Inflammatory macrophage treated with lipopolysaccharide for 4 hours (primary cell): ENCODE measurements at regions not wholly inside any gene's neighbourhood (a gene's known extent, or its start where the extent isn't known, plus 50 kb on each side); places are given as distances from the start of the nearest gene placed in this dataset.
A peak's percentile ranks its signal among the peaks of the same experiment; 100 is the strongest.

Experiments
- DNase-seq: peaks from one replicate; pipeline ENCODE4 v3.0.0-alpha.2; 2020

DNA sequence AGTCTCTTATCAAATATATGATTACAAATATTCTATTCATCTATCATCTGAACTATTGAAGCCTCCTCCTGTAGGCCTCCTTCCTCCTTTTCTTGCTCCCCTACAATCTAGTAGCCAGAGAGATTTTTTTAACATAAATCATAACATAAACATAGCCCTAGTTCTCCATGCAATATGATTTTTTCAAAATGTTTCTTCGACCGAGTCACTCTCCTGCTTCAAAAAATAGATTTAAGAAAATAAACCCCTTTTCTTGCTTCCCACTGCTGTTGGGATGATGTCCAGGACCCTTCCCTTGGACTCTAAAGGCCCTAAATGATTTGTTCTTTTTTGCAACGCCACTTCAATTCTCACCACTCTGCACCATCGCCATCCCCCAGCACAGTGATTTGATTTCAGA, 319.7 kb upstream of the TSHZ3 start:
- no peak for DNase-seq

DNA sequence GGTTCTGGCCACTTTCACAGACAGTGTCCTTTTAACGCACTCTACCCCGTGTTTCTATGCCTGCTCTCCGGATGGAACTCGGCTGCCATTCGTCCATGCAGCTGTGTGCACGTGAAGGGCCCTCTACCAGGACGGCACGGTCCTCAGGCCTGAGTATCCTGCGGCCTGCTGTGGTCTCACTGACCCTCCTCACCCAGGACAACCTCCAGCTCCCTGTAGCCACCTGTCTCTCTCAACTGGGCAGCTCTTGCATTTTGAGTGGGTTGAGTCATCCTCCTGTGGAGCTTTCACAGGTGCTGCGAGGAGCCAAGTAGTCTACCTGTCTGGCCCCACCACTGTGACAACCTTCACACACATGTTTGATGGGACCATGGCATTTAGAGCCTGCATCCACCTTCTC, 321.7 kb upstream of the TSHZ3 start:
- DNase-seq: no peak

DNA sequence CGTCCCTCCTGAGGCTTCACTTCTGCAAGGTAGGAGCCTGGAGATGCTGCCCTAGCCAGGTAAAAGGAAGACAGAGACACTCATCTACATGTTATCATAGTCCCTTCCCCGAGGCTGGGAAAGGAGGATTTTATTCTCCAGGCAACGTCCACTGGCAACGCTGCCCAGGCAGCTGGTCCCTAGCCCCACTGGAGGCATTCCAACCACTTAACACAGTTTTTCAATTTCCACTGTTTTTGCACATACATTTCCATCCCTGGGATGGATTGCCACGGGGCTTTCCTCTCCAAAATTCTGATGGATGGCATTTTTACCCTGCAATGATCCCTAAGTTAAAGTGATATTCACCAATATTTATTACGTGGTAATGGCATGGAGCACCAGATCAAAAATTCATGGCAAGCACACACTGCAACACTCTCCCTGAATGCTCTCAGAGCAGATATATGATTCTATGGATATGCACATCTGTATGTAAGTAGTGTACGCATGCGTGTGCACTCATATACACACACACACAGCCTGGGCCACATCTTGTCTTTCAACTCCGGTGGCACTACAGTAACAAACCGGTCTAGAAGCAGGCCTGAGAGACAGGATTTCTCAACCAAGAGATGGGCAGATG, 322.3 kb upstream of the TSHZ3 start:
- no peak for DNase-seq

DNA sequence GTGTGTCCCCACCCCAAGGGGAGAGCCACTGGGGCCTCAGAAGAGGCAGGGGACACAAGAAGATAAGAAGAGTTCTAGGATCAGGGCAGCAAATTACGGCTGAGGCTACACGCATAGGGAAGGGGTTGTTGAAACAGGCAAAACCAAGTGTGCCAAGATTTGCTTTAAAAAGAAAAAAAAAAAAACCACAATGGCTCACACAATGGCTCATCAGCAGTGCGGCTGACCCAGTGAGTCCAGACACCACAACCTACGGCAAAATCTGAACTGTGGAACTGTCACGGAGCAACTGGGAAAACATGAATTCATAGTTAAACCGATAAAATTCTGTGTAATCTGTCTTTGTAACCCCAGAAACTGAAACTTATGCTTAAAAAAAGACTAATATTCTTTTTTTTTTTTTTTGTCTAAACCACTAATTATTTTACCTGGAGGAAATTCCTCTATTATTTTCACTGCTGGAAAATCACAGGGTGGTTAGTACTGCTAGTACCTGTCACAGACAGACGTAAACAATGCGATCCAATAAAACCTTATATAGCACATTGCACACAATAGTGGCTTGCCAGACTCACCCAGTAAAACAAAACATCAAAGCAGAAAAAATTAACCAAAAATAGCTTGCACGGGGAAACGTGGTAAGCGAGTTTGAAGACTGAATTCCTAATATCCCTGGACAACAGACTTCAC, 325.4 kb upstream of the TSHZ3 start:
- no peak for DNase-seq

DNA sequence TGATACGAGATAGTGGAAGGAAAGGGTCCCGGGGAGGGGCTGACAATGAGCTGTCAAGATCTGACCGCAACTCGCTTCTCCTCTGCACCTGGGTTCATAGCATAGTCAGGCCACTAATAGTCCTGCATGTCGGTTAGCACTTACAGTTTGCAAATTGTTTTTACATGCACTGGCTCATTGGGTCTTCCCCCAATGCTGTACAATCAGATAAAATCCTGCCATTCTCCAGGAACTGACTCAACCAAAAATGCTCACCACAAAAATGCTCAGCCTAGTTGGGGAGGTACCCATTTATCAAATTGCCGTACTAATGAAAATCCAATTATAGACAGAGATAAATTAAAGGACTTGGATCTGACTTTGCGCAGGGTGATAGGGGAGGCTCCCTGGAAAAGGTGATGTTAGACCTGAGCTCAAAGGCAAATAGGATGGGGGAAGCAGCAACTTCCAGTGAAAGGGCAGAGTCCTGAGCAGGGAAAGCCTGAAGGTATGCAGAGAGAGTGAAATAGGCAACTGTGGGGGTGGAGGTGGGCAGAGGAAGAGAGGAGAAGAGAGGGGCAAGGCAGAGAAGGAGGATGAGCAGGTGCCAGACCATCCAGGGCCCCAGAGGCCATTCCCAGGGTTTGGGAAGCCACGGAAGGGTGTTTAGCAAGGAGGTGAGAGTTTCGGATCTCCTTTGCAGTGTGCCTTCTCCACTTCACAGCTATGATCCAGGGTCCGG, 326.1 kb upstream of the TSHZ3 start:
- no peak for DNase-seq

DNA sequence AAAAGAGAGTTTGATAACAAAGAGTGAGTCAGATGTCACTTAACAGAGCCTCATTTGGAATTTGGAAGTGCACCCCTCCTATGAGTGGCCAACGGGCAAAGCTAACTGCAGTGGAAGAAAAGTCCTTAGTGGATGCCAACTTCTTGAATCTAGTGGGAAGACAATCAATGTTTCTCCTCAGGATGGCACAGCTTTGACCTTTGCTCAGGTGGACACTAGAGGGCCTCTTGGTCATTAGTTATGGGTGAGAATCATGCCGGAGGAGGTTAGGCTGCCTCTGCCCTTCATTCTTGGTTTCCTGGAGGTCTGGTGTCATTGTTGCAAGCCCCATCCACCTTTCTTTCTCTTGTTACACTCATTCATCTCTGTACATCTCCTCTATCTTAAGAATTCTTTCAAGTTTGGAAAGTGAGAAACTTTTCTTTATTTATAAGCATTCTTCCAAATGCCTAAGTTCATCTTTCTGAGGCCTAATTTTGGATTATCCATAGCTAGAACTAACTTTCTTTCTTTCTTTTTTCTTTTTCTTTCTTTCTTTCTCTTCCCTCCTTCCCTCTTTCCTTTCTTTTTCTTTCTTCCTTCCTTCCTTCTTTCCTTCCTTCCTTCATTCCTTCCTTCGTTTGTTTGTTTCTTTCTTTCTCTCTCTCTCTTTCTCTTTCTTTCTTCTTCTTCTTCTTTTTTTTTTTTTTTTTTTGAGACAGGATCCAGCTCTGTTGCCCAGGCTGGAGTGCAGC, 327.2 kb upstream of the TSHZ3 start:
- peak; percentile 4 for DNase-seq

DNA sequence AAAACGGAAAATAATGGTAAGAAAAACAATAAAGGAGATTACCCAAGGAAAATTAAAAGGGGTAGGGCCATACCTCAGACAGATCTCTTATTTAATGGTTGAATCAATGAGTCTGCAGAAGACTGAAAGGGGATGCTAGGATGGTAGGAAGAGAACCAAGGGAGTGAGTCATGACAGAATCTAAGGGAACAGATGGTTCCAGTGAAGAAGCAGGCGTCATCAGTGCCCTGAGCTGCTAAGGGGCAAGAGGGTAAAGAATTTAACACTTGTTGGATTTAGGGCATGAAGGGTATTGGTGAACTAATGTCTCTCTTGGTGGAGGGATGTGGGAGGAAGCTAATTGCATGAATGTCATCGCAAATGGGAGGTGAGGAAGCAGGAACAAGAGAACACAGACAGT, 329.2 kb upstream of the TSHZ3 start:
- DNase-seq: no peak

DNA sequence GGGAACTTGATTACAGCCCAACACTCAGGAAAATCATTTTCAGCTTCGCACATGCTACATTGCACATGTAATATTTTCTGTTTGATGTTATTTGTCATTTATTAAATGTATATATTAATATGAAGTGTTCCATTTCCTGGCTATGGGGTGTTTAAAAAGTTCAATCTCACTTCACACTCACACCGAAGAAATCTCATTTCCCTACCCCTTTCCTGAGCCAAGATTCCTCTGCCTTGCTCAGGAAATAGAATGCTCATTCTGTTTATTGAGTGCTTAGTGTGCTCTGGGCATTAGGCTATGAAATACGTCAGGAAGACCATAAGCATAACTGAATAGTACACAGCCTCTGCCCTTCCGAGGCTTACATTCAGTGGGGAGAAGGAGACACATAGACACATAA, 331.9 kb upstream of the TSHZ3 start:
- no peak for DNase-seq

DNA sequence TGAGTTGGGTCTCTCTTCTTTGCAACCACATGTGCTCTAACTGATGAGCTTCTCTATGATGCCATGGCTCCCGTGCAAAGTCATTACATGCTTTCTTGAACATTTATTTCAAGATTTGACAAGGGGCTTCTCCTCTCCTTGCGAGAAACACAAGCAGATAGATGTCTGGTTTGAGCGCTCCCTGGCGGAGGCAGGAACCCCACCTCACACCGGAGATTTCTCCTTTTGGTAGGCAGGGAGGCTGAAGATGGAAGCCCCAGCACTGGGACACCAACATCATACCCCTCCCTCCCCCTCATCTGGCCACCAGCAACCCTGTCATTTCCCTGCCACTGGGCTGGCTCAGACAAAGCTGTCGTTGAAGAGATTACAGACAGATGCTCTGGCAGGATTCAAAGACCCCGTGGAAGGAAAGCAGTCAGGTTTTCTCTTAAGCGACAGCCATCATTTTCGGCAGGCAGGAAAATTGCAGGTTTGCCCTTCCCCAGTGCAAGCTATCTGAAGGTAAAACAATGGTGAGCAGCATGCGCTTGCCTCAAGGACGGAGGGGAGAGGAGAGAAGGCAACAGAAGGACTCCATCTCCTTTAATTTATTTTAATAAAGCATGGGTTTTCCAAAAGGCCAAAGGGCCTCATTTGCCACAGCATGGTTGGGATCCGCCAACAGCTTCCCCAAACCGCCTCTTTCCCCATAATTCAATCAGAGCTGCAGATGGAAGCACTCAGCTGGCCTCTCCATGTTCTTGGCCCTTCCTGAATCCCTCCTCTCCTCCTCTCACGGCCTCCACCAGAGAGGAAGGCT, 344.1 kb upstream of the TSHZ3 start:
- DNase-seq: no peak

DNA sequence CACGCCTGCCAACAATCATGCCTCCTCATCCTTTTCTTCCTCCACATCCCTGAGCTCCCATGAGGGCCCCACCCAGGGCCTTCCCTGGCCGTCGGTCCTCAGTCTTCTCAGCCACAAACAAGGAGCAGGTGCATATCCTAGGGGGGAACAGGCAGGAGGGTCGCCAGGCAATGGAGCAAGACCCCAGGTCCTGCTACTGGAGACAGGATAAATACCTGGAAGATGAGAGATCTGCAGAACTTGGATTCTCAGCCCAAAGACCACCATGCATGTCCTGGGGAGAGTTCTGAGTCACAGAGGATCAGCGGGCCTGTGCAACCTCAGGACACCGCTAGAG, 344.7 kb upstream of the TSHZ3 start:
- DNase-seq: no peak

DNA sequence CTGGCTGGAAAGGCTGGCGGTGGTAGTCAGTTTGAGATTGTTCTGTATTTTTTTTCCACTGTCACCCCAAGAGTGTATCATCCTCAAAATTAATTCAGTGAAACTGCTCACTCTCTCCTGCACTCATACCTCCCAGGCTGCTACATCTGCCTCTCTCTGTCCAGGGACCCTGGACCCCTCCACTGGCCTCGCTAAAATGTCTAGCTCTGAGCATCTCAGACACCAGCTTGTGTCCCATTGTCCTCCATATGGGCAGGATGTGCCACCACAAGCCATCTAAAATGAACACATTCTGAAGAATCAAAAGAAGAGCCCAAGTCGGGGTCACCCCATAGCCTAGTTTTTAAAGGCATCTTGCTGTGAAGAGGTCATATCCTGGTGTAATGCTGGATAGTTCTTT, 345.5 kb upstream of the TSHZ3 start:
- no peak for DNase-seq

DNA sequence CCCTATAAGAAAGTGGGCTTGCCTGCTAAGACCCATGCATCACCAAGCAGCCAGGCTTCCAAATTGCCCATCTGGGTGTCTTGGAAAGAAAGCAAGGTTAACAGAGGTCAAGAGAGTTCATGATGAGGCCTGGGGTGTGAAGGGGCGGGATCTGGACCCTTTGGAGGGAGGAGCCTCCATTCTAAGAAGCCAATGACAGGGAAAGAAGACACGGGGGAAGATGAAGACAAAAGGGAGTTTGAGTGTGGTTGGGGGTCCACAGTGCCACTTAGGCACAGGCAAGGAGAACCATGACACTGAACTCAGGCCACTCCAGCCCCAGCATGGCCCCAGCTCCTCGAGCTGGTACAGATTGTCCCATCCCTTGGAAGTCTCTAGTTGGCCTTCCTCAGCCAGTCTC, 350.2 kb upstream of the TSHZ3 start:
- DNase-seq: no peak

DNA sequence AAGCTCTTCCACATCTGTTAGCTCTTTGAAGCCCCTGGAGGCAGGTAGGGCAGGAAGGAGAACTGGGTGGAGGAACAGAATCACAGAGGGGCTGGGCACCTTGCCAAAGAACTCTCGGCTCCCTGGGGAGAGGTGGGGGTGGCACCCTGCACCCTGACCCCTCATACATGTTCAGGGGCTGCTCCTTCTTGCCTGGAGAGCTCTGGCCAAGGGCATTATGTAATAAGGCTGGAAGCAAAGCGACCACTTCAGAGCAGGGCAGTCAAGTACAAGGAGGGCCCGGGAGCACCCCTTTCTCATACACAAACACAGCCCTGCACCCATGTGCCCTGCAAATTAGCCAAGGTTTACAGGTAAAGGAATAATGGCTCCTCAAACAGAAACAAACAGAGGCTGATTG, 351.9 kb upstream of the TSHZ3 start:
- no peak for DNase-seq

DNA sequence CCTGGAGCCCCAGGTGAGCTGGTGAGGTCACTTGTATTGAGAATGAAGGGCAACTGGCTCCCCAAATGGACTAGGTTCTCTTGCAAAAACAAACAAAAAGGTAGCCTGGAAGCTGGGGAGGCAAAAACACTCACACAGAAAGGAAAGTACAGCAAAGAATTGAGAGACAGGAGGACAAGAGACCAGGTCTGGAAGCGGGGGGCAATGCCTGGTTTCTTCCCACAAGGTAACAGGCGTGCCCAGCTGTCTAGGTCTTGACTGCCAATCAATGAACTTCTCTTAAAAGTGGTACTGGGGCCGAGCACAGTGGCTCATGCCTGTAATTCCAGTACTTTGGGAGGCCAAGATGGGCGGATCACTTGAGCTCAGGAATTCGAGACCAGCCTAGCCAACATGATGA, 356.4 kb upstream of the TSHZ3 start:
- DNase-seq: no peak

DNA sequence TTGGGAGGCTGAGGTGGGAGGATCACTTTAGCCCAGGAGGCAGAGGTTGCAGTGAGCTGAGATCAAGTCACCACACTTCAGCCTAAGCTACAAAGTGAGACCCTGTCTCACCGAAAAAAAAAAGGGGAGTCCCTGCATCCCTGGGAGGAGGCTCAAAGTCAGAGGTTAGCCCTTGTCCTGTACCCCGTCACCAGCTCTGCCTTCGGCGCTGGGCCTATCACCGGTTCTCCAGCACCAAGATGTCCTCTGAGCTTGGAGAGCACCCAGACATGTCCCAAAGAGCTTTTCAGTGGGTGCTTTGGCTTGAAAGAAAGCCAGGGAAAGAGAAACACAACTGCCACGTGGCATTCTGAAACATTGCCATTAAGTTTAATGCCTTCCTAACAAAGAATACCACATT, 356.9 kb upstream of the TSHZ3 start:
- DNase-seq: no peak

DNA sequence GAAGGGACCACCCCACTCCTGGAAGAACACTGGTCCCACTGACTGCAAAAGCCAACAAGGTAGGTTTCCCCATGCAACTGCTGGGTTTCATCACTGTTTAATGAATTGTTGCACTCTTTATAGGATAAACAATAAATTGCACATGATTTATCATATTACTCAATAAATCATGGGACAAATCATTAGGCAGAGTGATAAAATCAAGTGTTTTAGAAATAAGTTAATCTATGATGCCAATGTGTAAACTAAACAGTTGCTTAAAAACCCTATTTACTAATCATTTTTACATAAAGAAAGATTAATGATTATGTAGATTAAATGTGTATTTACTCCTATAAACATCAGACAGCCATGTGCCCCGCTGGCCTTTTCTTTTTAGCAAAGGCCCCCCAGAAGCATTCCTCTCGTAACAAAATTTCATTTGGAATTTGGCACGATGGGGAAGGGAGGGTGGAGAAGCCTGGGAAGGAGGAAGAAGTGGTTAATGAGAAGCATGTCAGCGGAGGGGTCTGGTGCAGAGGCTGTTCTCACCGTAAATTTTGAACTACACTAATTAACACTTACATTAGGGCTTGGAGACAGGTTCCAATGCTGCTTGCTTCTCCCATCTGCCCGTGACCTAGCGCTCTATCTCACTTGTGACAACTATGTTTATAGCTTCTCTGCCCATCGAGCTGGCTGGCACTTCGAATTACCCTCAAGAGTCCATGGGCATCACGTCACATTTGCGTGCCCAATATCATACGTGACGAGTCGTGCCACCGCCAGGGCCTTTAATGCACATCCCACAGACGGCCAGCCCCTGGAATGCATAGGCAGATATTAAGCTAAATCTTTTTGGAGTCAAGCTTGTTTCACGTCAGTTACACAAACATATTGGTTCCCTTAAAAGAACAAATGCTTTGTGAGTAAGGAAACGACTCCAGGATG, 357.7 kb upstream of the TSHZ3 start:
- DNase-seq: no peak

DNA sequence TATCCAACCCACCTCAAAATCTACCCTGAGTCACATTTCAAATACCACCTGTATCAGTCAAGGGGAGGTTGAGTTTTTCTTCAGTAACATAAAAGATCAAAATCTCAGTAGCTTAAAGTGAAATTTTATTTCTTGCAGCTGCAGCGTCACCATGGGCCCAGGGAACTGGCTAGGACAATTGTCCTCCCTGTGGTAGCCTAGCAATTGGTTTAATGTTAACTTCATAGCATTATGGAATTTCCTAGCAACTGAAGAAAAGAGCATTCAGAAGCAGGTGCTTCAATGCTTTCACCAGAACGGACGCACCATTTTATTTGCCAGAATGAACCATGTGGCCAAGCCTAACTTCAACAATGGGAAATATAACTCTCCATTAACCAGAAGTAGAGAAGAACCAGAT, 359.3 kb upstream of the TSHZ3 start:
- no peak for DNase-seq

DNA sequence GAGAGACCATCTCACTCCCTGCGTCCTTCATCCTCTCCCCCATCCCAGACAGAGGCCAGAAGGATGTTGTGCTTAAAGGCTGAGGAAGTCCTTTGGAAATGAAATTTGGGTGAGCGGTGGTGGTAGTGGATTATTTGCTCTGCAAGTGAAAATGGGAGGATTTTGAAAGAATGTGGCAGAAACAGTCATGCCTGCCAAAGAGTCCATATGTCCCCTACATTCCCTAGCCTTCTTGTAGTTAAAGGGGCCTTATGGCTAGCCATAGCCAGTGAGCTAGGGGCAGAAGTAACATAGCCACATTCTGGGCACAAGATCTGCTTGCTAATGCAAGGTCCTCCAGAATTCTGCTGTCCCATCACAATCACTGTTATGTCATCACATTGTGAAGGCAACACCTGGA, 360.2 kb upstream of the TSHZ3 start:
- no peak for DNase-seq

DNA sequence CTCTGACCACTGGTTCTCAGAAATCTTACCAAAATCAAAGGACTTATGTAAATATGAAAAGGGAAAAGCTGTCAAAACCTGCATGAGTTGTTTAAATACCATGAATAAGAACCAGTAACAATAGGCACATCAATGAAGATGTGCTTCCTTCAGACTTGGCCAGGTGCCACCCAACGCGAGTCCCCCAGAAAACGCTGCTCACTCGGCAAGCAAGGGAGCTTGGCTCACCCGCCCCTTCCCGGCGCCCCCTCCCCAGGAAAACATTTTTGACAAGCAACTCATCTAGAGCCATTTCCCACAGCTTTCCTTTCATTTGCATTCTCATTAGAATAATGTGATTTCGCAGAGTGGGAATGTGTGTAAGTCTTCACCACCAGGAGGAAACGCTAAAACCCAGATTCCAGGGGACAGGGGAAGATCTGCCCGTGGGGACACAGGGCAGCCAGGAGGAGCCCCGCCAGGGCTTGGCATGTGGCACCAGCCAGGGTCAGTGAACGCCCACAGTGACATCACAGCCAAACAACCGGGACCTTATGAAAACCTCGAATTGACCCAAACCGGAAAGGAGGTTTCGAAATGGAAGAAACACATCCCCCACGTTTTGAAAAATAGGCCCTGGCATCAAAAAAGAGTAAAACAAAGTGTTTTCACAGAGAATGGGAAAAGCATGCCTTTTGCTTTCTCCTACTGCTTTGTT, 366.2 kb upstream of the TSHZ3 start:
- no peak for DNase-seq

DNA sequence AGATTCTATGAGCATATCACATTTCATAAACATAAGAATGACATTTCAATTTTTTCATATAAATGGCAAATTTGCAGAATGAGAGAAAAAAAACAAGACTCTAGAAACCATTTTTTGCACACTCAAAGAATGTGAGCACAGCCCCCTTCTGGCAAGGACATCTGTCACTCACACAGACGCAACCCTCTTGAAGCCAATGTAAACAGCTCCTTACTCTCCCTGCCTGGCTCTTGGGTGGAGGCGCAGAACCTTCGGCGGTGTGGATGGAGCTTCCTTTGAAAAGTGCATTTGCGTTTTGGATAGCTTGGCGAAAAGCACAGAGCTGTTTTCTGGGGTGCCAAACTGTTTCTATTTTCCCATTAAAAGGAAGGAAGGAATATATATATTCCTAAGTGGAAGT, 367.6 kb upstream of the TSHZ3 start:
- no peak for DNase-seq

DNA sequence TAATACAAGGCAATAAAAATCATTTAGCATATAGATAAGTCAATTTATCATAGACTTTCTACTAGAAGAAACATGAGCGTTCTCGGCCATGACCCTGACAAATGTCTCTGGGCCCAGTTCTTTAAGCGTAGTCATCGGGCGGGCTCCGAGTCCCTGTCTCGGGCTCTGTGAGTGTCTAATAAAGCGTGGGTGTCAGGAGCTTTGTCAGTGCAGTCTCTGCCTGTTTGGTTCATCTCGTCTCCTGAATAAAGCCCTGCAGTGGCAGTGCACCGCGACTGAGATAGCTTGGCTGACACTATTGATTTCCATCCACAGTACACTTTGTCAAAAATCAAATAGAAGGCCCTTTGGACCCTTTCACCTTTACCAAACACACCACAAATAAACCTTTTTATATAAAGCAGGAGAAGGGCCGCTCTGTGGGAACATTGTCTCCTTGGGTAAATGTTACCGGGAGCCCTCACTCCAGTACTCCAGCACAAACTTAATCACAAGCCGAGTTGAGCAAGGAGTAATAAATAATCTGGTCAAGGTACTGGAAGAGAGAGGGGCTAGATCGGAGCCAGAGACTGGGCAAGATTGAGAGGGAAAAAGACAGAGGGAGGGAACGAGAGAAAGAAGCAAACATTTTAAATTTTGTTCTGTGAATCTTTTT, 368.2 kb upstream of the TSHZ3 start:
- DNase-seq: no peak
